ENCODE measurements at regions not wholly inside any gene's neighbourhood (a gene's known extent, or its start where the extent isn't known, plus 50 kb on each side); places are given as distances from the start of the nearest gene placed in this dataset.

- no peak overlapping the region for H3K4me3 ChIP-seq (ENCODE audit: low read length)
- no peaks in the 10 kb centered on the region for H3K27me3 ChIP-seq (ENCODE audit: control insufficient read depth, insufficient read depth, low read length)
- H3K4me1 ChIP-seq (ENCODE audit: control insufficient read depth, low read depth, low read length): peaks cover 9% of the 10 kb centered on the region
- no peaks in the 10 kb centered on the region for H3K9me3 ChIP-seq (ENCODE audit: control insufficient read depth, low read depth, low read length)
- no peak overlapping the region for H3K27ac ChIP-seq (ENCODE audit: low read length)
- H3K9ac ChIP-seq (ENCODE audit: low read length): no peak overlapping the region
- no peaks in the 10 kb centered on the region for H3K36me3 ChIP-seq (ENCODE audit: control insufficient read depth, low read depth, low read length)
These were observed 463.3 kb upstream of the DMAC1 start for GRCh38 chr9:8262625-8263622.

GRCh38 chr9:8261737-8262136 is 462.2 kb upstream of the DMAC1 start:
- Histone ChIP-seq H3K4me3 (ENCODE audit: low read length) (no peak overlapping the region), H3K27ac (ENCODE audit: low read length) (no peak overlapping the region), H3K9ac (ENCODE audit: low read length) (no peak overlapping the region), H3K9me3 (ENCODE audit: control insufficient read depth, low read depth, low read length) (no peaks in the 10 kb centered on the region), H3K36me3 (ENCODE audit: control insufficient read depth, low read depth, low read length) (no peaks in the 10 kb centered on the region), H3K27me3 (ENCODE audit: control insufficient read depth, insufficient read depth, low read length) (no peaks in the 10 kb centered on the region), H3K4me1 (ENCODE audit: control insufficient read depth, low read depth, low read length) (peaks cover 9% of the 10 kb centered on the region)

GRCh38 chr9:8259028-8259427 is 459.4 kb upstream of the DMAC1 start:
- no peaks in the 10 kb centered on the region for H3K27me3 ChIP-seq (ENCODE audit: control insufficient read depth, insufficient read depth, low read length)
- H3K9me3 ChIP-seq (ENCODE audit: control insufficient read depth, low read depth, low read length): no peaks in the 10 kb centered on the region
- H3K27ac ChIP-seq (ENCODE audit: low read length): no peak overlapping the region
- peaks cover 9% of the 10 kb centered on the region for H3K4me1 ChIP-seq (ENCODE audit: control insufficient read depth, low read depth, low read length)
- H3K36me3 ChIP-seq (ENCODE audit: control insufficient read depth, low read depth, low read length): no peaks in the 10 kb centered on the region
- no peak overlapping the region for H3K9ac ChIP-seq (ENCODE audit: low read length)
- H3K4me3 ChIP-seq (ENCODE audit: low read length): no peak overlapping the region

- Histone ChIP-seq H3K27ac (ENCODE audit: low read length) (no peak overlapping the region), H3K27me3 (ENCODE audit: control insufficient read depth, insufficient read depth, low read length) (no peaks in the 10 kb centered on the region), H3K4me1 (ENCODE audit: control insufficient read depth, low read depth, low read length) (no peaks in the 10 kb centered on the region), H3K9ac (ENCODE audit: low read length) (no peak overlapping the region), H3K36me3 (ENCODE audit: control insufficient read depth, low read depth, low read length) (no peaks in the 10 kb centered on the region), H3K4me3 (ENCODE audit: low read length) (no peak overlapping the region), H3K9me3 (ENCODE audit: control insufficient read depth, low read depth, low read length) (no peaks in the 10 kb centered on the region)
These were observed 457.3 kb upstream of the DMAC1 start for GRCh38 chr9:8256880-8257279.

- no peaks in the 10 kb centered on the region for H3K4me1 ChIP-seq (ENCODE audit: control insufficient read depth, low read depth, low read length)
- no peaks in the 10 kb centered on the region for H3K9me3 ChIP-seq (ENCODE audit: control insufficient read depth, low read depth, low read length)
- H3K36me3 ChIP-seq (ENCODE audit: control insufficient read depth, low read depth, low read length): no peaks in the 10 kb centered on the region
- no peak overlapping the region for H3K27ac ChIP-seq (ENCODE audit: low read length)
- H3K4me3 ChIP-seq (ENCODE audit: low read length): no peak overlapping the region
- no peaks in the 10 kb centered on the region for H3K27me3 ChIP-seq (ENCODE audit: control insufficient read depth, insufficient read depth, low read length)
- no peak overlapping the region for H3K9ac ChIP-seq (ENCODE audit: low read length)
These were observed 456.3 kb upstream of the DMAC1 start for GRCh38 chr9:8255850-8256249.

GRCh38 chr9:8254541-8254940 is 455.0 kb upstream of the DMAC1 start:
- Histone ChIP-seq H3K4me3 (ENCODE audit: low read length) (no peak overlapping the region), H3K9ac (ENCODE audit: low read length) (no peak overlapping the region), H3K27me3 (ENCODE audit: control insufficient read depth, insufficient read depth, low read length) (no peaks in the 10 kb centered on the region), H3K4me1 (ENCODE audit: control insufficient read depth, low read depth, low read length) (no peaks in the 10 kb centered on the region), H3K27ac (ENCODE audit: low read length) (no peak overlapping the region), H3K9me3 (ENCODE audit: control insufficient read depth, low read depth, low read length) (no peaks in the 10 kb centered on the region), H3K36me3 (ENCODE audit: control insufficient read depth, low read depth, low read length) (no peaks in the 10 kb centered on the region)

- Histone ChIP-seq H3K9ac (ENCODE audit: low read length) (no peak overlapping the region), H3K4me3 (ENCODE audit: low read length) (no peak overlapping the region), H3K9me3 (ENCODE audit: control insufficient read depth, low read depth, low read length) (no peaks in the 10 kb centered on the region), H3K27ac (ENCODE audit: low read length) (no peak overlapping the region), H3K27me3 (ENCODE audit: control insufficient read depth, insufficient read depth, low read length) (no peaks in the 10 kb centered on the region), H3K4me1 (ENCODE audit: control insufficient read depth, low read depth, low read length) (no peaks in the 10 kb centered on the region), H3K36me3 (ENCODE audit: control insufficient read depth, low read depth, low read length) (no peaks in the 10 kb centered on the region)
These were observed 452.9 kb upstream of the DMAC1 start for GRCh38 chr9:8252445-8252844.

- no peak overlapping the region for H3K27ac ChIP-seq (ENCODE audit: low read length)
- H3K9me3 ChIP-seq (ENCODE audit: control insufficient read depth, low read depth, low read length): no peaks in the 10 kb centered on the region
- H3K4me3 ChIP-seq (ENCODE audit: low read length): no peak overlapping the region
- H3K27me3 ChIP-seq (ENCODE audit: control insufficient read depth, insufficient read depth, low read length): no peaks in the 10 kb centered on the region
- no peaks in the 10 kb centered on the region for H3K36me3 ChIP-seq (ENCODE audit: control insufficient read depth, low read depth, low read length)
- H3K4me1 ChIP-seq (ENCODE audit: control insufficient read depth, low read depth, low read length): no peaks in the 10 kb centered on the region
- no peak overlapping the region for H3K9ac ChIP-seq (ENCODE audit: low read length)
These were observed 452.0 kb upstream of the DMAC1 start for GRCh38 chr9:8251566-8251965.

GRCh38 chr9:8244505-8245092 is 445.0 kb upstream of the DMAC1 start:
- H3K27ac ChIP-seq (ENCODE audit: low read length): no peak overlapping the region
- H3K9ac ChIP-seq (ENCODE audit: low read length): no peak overlapping the region
- no peaks in the 10 kb centered on the region for H3K36me3 ChIP-seq (ENCODE audit: control insufficient read depth, low read depth, low read length)
- no peak overlapping the region for H3K4me3 ChIP-seq (ENCODE audit: low read length)
- H3K27me3 ChIP-seq (ENCODE audit: control insufficient read depth, insufficient read depth, low read length): no peaks in the 10 kb centered on the region
- peaks cover 7% of the 10 kb centered on the region for H3K4me1 ChIP-seq (ENCODE audit: control insufficient read depth, low read depth, low read length)
- no peaks in the 10 kb centered on the region for H3K9me3 ChIP-seq (ENCODE audit: control insufficient read depth, low read depth, low read length)

GRCh38 chr9:8241201-8241600 is 441.6 kb upstream of the DMAC1 start:
- H3K9me3 ChIP-seq (ENCODE audit: control insufficient read depth, low read depth, low read length): no peaks in the 10 kb centered on the region
- no peak overlapping the region for H3K4me3 ChIP-seq (ENCODE audit: low read length)
- no peaks in the 10 kb centered on the region for H3K27me3 ChIP-seq (ENCODE audit: control insufficient read depth, insufficient read depth, low read length)
- no peak overlapping the region for H3K9ac ChIP-seq (ENCODE audit: low read length)
- peaks cover 7% of the 10 kb centered on the region for H3K4me1 ChIP-seq (ENCODE audit: control insufficient read depth, low read depth, low read length)
- no peaks in the 10 kb centered on the region for H3K36me3 ChIP-seq (ENCODE audit: control insufficient read depth, low read depth, low read length)
- H3K27ac ChIP-seq (ENCODE audit: low read length): no peak overlapping the region

GRCh38 chr9:8237096-8237495 is 437.5 kb upstream of the DMAC1 start:
- H3K4me3 ChIP-seq (ENCODE audit: low read length): no peak overlapping the region
- no peak overlapping the region for H3K9ac ChIP-seq (ENCODE audit: low read length)
- H3K9me3 ChIP-seq (ENCODE audit: control insufficient read depth, low read depth, low read length): no peaks in the 10 kb centered on the region
- H3K4me1 ChIP-seq (ENCODE audit: control insufficient read depth, low read depth, low read length): peaks cover 21% of the 10 kb centered on the region
- no peak overlapping the region for H3K27ac ChIP-seq (ENCODE audit: low read length)
- no peaks in the 10 kb centered on the region for H3K36me3 ChIP-seq (ENCODE audit: control insufficient read depth, low read depth, low read length)
- no peaks in the 10 kb centered on the region for H3K27me3 ChIP-seq (ENCODE audit: control insufficient read depth, insufficient read depth, low read length)

GRCh38 chr9:8235489-8235888 is 435.9 kb upstream of the DMAC1 start:
- Histone ChIP-seq H3K27me3 (ENCODE audit: control insufficient read depth, insufficient read depth, low read length) (no peaks in the 10 kb centered on the region), H3K9me3 (ENCODE audit: control insufficient read depth, low read depth, low read length) (no peaks in the 10 kb centered on the region), H3K4me3 (ENCODE audit: low read length) (no peak overlapping the region), H3K4me1 (ENCODE audit: control insufficient read depth, low read depth, low read length) (peaks cover 21% of the 10 kb centered on the region), H3K9ac (ENCODE audit: low read length) (no peak overlapping the region), H3K36me3 (ENCODE audit: control insufficient read depth, low read depth, low read length) (no peaks in the 10 kb centered on the region), H3K27ac (ENCODE audit: low read length) (no peak overlapping the region)
